SK-N-SH treated with all-trans-retinoic acid at 6 μM for 48 hours (cell line): ENCODE measurements at regions not wholly inside any gene's neighbourhood (a gene's known extent, or its start where the extent isn't known, plus 50 kb on each side); places are given as distances from the start of the nearest gene placed in this dataset.

Experiments
- ARNTL ChIP-seq: fragments of 450-650 bp; formaldehyde crosslinking; IDR thresholded peaks from 2 replicates; pipeline ENCODE4 v1.5.0; 2020; ENCODE audit warnings: low read depth, mild to moderate bottlenecking, moderate library complexity, borderline replicate concordance
- GLIS3 ChIP-seq: fragments of 250-450 bp; sonication (Bioruptor Pico); IDR thresholded peaks from 2 replicates; pipeline ENCODE4 v1.5.0; 2020; ENCODE audit warnings: mild to moderate bottlenecking, moderate library complexity
- RARB ChIP-seq: fragments of 250-450 bp; sonication (Bioruptor Pico); IDR thresholded peaks from 2 replicates; pipeline ENCODE4 v1.8.0; 2021; ENCODE audit warnings: mild to moderate bottlenecking, moderate library complexity
- ZFP3 ChIP-seq: fragments of 250-450 bp; sonication (Bioruptor Pico); IDR thresholded peaks from 2 replicates; pipeline ENCODE4 v1.5.0; 2020; ENCODE audit warnings: mild to moderate bottlenecking, moderate library complexity
- ZNF70 ChIP-seq: fragments of 450-650 bp; formaldehyde crosslinking; IDR thresholded peaks from 2 replicates; pipeline ENCODE4 v1.5.0; 2020; ENCODE audit warnings: mild to moderate bottlenecking, moderate library complexity
- TF ChIP-seq, protein P1 (sequence below): fragments of 250-450 bp; sonication (Bioruptor Pico); IDR thresholded peaks from 2 replicates; pipeline ENCODE4 v1.8.0; 2021; ENCODE audit warnings: low read depth, mild to moderate bottlenecking, moderate library complexity, borderline replicate concordance
- TF ChIP-seq, protein P2 (sequence below): fragments of 250-450 bp; sonication (Bioruptor Pico); IDR thresholded peaks from 2 replicates; pipeline ENCODE4 v1.5.1; 2020; ENCODE audit warnings: low read depth, mild to moderate bottlenecking, moderate library complexity
- TF ChIP-seq, protein P3 (sequence below): fragments of 250-450 bp; sonication (Bioruptor Pico); IDR thresholded peaks from 2 replicates; pipeline ENCODE4 v1.8.0; 2020; ENCODE audit warnings: mild to moderate bottlenecking, moderate library complexity, borderline replicate concordance
- TF ChIP-seq, protein P4 (sequence below): fragments of 250-450 bp; sonication (Bioruptor Pico); IDR thresholded peaks from 2 replicates; pipeline ENCODE4 v1.5.1; 2021; ENCODE audit warnings: mild to moderate bottlenecking, moderate library complexity

DNA sequence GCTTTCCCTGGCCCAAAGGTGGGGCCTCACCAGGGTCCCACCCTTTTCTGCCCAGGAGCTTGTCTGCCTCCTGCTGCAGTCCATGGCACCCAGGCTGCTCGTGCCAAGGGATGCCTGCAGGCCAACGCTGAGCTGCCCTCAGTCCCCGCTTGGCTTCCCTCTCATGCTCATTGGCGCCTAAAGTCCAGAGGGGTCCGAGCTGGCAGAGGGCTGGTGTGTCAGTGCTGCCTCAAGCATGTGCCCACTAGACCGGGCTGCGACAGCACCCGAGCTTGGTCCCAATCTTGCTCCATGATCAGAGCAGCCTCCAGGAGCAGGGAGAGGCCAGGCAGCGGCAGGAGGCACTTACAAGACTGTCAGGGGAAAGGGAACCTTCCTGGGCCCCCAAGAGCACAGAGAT, 287.0 kb downstream of the ICOS start:
- TF ChIP-seq ZNF70 (CRISPR knock-in tag) (no peak), ZFP3 (no peak), RARB (CRISPR knock-in tag) (no peak), GLIS3 (CRISPR knock-in tag) (no peak), ARNTL (CRISPR knock-in tag) (no peak)
- TF ChIP-seq, protein P1, sequence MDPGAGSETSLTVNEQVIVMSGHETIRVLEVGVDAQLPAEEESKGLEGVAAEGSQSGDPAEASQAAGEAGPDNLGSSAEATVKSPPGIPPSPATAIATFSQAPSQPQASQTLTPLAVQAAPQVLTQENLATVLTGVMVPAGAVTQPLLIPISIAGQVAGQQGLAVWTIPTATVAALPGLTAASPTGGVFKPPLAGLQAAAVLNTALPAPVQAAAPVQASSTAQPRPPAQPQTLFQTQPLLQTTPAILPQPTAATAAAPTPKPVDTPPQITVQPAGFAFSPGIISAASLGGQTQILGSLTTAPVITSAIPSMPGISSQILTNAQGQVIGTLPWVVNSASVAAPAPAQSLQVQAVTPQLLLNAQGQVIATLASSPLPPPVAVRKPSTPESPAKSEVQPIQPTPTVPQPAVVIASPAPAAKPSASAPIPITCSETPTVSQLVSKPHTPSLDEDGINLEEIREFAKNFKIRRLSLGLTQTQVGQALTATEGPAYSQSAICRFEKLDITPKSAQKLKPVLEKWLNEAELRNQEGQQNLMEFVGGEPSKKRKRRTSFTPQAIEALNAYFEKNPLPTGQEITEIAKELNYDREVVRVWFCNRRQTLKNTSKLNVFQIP (CRISPR knock-in tag), result no peak
- TF ChIP-seq, protein P2, sequence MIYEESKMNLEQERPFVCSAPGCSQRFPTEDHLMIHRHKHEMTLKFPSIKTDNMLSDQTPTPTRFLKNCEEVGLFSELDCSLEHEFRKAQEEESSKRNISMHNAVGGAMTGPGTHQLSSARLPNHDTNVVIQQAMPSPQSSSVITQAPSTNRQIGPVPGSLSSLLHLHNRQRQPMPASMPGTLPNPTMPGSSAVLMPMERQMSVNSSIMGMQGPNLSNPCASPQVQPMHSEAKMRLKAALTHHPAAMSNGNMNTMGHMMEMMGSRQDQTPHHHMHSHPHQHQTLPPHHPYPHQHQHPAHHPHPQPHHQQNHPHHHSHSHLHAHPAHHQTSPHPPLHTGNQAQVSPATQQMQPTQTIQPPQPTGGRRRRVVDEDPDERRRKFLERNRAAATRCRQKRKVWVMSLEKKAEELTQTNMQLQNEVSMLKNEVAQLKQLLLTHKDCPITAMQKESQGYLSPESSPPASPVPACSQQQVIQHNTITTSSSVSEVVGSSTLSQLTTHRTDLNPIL (CRISPR knock-in tag), result no peak
- TF ChIP-seq, protein P3, sequence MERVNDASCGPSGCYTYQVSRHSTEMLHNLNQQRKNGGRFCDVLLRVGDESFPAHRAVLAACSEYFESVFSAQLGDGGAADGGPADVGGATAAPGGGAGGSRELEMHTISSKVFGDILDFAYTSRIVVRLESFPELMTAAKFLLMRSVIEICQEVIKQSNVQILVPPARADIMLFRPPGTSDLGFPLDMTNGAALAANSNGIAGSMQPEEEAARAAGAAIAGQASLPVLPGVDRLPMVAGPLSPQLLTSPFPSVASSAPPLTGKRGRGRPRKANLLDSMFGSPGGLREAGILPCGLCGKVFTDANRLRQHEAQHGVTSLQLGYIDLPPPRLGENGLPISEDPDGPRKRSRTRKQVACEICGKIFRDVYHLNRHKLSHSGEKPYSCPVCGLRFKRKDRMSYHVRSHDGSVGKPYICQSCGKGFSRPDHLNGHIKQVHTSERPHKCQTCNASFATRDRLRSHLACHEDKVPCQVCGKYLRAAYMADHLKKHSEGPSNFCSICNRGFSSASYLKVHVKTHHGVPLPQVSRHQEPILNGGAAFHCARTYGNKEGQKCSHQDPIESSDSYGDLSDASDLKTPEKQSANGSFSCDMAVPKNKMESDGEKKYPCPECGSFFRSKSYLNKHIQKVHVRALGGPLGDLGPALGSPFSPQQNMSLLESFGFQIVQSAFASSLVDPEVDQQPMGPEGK (CRISPR knock-in tag), result no peak
- TF ChIP-seq, protein P4, sequence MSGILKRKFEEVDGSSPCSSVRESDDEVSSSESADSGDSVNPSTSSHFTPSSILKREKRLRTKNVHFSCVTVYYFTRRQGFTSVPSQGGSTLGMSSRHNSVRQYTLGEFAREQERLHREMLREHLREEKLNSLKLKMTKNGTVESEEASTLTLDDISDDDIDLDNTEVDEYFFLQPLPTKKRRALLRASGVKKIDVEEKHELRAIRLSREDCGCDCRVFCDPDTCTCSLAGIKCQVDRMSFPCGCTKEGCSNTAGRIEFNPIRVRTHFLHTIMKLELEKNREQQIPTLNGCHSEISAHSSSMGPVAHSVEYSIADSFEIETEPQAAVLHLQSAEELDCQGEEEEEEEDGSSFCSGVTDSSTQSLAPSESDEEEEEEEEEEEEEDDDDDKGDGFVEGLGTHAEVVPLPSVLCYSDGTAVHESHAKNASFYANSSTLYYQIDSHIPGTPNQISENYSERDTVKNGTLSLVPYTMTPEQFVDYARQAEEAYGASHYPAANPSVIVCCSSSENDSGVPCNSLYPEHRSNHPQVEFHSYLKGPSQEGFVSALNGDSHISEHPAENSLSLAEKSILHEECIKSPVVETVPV (CRISPR knock-in tag), result no peak
